K562 (cell line): ENCODE measurements at regions not wholly inside any gene's neighbourhood (a gene's known extent, or its start where the extent isn't known, plus 50 kb on each side); places are given as distances from the start of the nearest gene placed in this dataset.

ENCODE experiments used
- MNT ChIP-seq, 2 experiments: fragments of 450-650 bp; conservative IDR thresholded peaks; 2 replicates each; pipeline ENCODE4 v1.6.1; 2017; ENCODE audit warnings: mild to moderate bottlenecking in 2 of 2, moderate library complexity in 2 of 2
- POLR2AphosphoS5 ChIP-seq: IDR thresholded peaks from 2 replicates; pipeline ENCODE4 v1.6.1; 2011; ENCODE audit warnings: mild to moderate bottlenecking, low read depth, low read length, moderate library complexity; ENCODE audit not compliant: control insufficient read depth, insufficient read depth
- SAFB2 ChIP-seq: fragments of 200-400 bp; formaldehyde crosslinking; IDR thresholded peaks from 2 replicates; pipeline ENCODE4 v1.6.1; 2018; ENCODE audit warnings: borderline replicate concordance, low read length, low read depth, moderate library complexity; ENCODE audit not compliant: severe bottlenecking
- TAF1 ChIP-seq: IDR thresholded peaks from 2 replicates; pipeline ENCODE4 v1.6.1; 2011; ENCODE audit warnings: mild to moderate bottlenecking, low read length, moderate library complexity; ENCODE audit not compliant: insufficient read depth, control insufficient read depth, severe bottlenecking; ENCODE audit errors: extremely low read depth
- ZNF609 ChIP-seq: sonication (generic); formaldehyde crosslinking; IDR thresholded peaks from 2 replicates; pipeline ENCODE4 v1.8.1; 2023; ENCODE audit warnings: missing genetic modification reagents, mild to moderate bottlenecking, borderline replicate concordance

- TF ChIP-seq ZNF609 (CRISPR knock-in tag) (no peak), MNT (conservative IDR thresholded peaks at IDR 0.05) (no peak), POLR2AphosphoS5 (no peak), TAF1 (no peak), SAFB2 (no peak)
Observed at GRCh38 chr3:86828751-86829150, 162.2 kb downstream of the VGLL3 start.
